Endothelial cell of umbilical vein (primary cell): ENCODE measurements at regions not wholly inside any gene's neighbourhood (a gene's known extent, or its start where the extent isn't known, plus 50 kb on each side); places are given as distances from the start of the nearest gene placed in this dataset.

Experiments
- EZH2 ChIP-seq: IDR thresholded peaks from 2 replicates; pipeline ENCODE4 v1.6.1; 2012; ENCODE audit warnings: borderline replicate concordance, low read depth, mild to moderate bottlenecking, moderate library complexity, low read length, inconsistent platforms; ENCODE audit not compliant: severe bottlenecking
- POLR2A ChIP-seq: IDR thresholded peaks from 2 replicates; pipeline ENCODE4 v1.6.1; 2012; ENCODE audit warnings: low read depth, mild to moderate bottlenecking, control low read depth, low read length
- POLR2AphosphoS5 ChIP-seq: IDR thresholded peaks from 2 replicates; pipeline ENCODE4 v1.6.1; 2012; ENCODE audit warnings: low read depth, mild to moderate bottlenecking, control low read depth, low read length, moderate library complexity; ENCODE audit not compliant: insufficient read depth
- TF ChIP-seq, protein P1 (sequence below), 2 donors: IDR thresholded peaks; 1 replicate in 1 of 2; 2 replicates in 1 of 2; pipeline ENCODE4 v1.5.1; 2011; ENCODE audit warnings: low read length in 2 of 2, mild to moderate bottlenecking in 2 of 2, moderate library complexity in 2 of 2, control low read depth in 1 of 2, inconsistent platforms in 1 of 2, low read depth in 1 of 2; ENCODE audit not compliant: insufficient read depth in 1 of 2; ENCODE audit errors: extremely low read depth in 1 of 2

DNA sequence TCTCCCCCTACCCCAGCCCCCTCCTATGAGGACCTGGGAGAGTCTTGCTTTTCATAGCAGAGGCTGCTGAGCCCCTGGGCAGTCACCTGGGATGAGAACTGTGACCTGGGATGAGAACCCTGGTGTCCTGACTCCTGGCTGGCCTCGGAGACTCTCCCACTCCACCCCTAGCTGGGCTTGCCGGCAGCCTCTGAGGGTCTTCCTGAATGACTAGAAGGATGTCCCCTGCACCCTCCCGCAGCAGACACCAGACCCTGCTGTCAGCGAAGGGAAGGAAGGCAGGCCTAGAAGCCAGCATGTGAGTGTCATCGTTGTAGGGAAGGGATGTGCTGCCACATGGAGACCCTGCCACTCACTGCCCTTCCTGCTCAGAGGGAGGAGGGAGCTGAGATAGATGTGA is 203.4 kb upstream of the ZNF536 start:
- TF ChIP-seq, protein P1, sequence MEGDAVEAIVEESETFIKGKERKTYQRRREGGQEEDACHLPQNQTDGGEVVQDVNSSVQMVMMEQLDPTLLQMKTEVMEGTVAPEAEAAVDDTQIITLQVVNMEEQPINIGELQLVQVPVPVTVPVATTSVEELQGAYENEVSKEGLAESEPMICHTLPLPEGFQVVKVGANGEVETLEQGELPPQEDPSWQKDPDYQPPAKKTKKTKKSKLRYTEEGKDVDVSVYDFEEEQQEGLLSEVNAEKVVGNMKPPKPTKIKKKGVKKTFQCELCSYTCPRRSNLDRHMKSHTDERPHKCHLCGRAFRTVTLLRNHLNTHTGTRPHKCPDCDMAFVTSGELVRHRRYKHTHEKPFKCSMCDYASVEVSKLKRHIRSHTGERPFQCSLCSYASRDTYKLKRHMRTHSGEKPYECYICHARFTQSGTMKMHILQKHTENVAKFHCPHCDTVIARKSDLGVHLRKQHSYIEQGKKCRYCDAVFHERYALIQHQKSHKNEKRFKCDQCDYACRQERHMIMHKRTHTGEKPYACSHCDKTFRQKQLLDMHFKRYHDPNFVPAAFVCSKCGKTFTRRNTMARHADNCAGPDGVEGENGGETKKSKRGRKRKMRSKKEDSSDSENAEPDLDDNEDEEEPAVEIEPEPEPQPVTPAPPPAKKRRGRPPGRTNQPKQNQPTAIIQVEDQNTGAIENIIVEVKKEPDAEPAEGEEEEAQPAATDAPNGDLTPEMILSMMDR (IDR thresholded peaks at IDR 0.05; ENCODE audit: extremely low read depth in 1 of 2, insufficient read depth in 1 of 2, low read depth in 1 of 2, low read length in 2 of 2), result no peak
- TF ChIP-seq EZH2, result no peak
- no peak for TF ChIP-seq POLR2AphosphoS5
- no peak for TF ChIP-seq POLR2A
